Central memory CD4-positive, alpha-beta T cell (primary cell): ENCODE measurements at regions not wholly inside any gene's neighbourhood (a gene's known extent, or its start where the extent isn't known, plus 50 kb on each side); places are given as distances from the start of the nearest gene placed in this dataset.
"Not testable (repeated sequence)": the region's sequence is repeated elsewhere in the genome, so short reads cannot be mapped to it uniquely, and the experiment has no call there.

ENCODE experiments used
- DNase-seq: peaks from one replicate; pipeline ENCODE4 v3.0.0; 2022

DNA sequence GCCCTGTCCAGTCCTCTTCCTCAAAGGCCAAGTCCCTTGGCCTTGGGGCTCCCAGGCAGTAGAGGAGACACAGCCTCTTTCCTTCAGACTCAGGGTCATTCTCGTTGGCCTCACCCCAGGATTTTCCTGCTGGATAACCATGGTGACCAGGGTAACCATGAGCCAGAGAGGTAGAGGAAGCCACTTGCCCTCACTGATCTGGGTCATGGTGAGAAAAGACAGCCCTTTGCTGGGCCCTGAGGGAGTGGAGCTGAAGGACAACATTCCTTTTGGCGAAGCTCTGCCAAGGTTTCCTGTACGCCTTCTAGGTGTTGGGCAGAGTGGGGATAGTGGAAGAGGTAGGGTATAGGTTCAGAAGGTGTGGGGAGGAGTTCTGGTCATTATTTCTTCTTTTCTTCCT is 53.1 kb upstream of the WNT4 start:
- no peak for DNase-seq

DNA sequence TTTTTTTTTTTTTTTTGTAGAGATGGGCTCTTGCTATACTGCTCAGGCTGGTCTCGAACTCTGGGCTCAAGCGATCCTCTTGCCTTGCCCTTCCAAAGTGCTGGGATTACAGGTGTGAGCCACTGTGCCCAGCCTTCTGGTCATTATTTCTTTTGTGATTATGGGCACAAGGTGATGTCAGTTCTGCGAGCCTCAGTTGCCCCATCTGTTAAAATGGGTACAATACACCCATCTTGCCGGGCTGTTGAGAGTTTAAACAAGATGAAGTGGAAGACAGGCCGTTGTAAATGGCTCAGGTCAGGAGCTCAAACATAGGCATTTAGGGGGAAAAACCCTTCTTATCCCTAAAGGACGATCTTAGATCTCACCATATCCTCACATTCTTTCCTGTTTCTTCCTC is 53.7 kb upstream of the WNT4 start:
- no peak for DNase-seq

DNA sequence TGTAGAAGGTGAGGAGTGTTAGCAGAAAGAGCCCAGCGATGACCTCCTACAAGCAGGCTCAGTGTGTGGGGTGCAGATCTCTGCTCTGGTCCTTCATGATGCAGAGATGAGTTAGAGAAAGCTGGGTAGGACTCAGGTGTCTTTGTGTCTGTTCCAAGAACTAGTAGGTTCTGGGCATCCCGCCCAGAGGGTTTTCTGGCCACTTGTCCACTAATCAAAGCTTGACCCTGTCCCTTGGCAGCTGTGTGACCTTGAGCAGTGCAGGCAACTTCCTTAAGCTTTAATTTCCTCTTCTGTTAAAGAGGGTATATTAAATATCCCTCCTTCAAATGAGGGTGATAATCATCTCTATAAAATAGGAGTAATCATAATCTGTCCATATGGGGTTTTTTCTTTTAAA is 54.7 kb upstream of the WNT4 start:
- DNase-seq, result no peak

DNA sequence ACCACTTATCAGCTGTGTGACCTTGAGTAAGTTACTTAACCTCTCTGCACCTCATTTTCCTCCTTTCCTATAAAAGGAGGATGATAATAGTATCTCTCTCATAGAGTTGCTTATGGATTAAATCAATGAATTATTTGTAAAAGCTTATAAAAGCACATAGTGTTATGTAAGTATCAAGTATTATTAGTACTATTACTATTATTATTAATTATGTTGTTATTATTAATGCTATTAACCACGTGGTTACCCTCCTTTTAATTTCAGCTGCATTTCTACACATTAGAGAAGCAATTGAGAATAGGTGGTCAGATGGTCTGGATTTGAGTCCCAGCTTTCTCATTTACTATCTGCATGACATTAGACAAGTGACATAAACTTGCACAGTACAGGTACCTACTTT is 58.1 kb upstream of the WNT4 start:
- DNase-seq, result no peak

DNA sequence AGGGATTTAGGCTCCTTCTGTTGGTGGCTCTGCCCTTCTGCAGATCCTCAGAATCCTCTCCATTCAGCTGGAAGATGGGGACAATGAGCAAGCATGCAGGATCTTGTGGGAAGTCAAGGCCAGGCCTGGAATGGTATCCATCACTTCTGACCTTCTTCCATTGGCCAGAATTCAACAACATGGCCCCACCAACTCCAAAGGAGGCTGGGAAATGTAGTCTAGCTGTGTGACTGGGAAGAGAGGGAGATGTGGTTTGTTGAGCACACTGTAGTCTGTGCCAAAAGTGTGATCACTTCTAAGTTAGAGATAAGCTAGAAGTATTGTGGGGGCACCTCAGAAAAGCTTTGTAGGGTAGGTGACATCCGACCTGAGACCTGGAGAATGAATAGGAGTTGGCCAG is 60.4 kb upstream of the WNT4 start:
- DNase-seq, result no peak

- no peak for DNase-seq
These were observed 61.4 kb upstream of the WNT4 start for GRCh38 chr1:22204057-22204840.

GRCh38 chr1:22204989-22205913 is 62.4 kb upstream of the WNT4 start:
- DNase-seq, result no peak

DNA sequence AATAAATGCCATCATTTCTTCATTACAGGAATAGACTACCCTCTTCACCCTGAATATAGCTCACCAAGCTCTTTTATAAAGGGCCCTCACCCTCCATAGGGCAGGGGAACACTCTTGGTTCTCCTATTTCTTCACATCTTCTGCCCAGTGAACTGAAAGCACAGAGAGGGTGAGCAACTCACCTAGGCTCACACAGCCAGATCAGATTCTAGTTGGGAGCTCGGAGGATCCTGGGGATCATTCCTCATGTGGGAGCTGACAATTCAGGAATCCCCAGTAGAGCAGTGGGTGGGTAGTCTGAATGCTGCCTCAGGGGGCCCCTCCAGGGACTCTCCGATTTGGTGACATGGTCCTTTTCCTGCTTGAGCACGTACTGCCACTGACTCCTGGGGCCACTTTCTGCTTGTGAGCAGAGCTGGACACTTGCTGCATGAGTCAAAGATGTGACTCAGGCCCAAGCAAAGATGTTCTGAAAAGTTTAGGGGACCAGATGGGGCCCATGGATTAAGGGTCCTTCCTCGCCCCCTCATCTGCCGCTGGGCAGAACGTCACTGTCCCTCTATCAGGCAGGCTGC is 63.7 kb upstream of the WNT4 start:
- DNase-seq, result no peak

GRCh38 chr1:22207511-22208267 is 64.8 kb upstream of the WNT4 start:
- no peak for DNase-seq

GRCh38 chr1:22208268-22208972 is 65.5 kb upstream of the WNT4 start:
- no peak for DNase-seq

DNA sequence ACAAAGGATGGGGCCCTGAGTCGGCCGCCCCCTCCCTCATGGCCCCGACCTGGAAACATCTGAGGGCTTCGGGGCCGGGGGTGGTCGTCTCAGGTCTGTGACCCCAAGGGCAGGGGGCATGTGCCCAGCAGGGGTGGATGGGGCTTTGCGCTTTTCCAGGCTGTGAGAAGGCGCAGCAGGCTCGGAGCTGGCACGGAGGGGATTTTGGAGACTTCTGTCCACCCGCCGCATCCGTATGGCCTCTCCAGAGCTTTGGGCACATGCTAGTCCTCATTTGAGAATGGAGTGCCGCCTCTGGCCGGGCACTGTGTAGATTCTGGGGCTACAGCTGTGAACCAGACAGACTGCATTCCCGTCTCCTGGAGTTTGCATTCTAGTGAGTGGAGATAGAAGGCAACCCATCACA is 66.1 kb upstream of the WNT4 start:
- DNase-seq, result no peak

DNA sequence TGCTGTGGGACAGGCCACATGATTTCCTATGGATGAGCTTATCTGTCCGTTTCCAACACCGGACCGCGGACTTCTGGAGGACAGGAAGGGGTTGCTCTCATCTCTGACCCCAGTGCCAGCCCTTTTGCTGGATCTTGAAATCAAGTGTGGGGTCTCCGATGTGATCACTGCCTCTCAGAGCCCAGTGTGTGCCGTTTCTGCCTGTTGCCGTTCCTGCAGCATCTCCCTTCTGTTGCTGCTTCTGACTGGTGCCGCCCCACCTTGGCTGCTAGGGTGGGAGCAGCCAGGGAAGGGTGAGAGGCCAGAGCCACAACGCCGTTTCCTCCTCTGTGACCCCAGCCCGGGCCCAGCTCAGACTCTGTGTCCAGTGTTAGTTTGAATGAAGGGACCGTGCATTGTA is 67.3 kb upstream of the WNT4 start:
- no peak for DNase-seq

GRCh38 chr1:22210636-22211035 is 67.7 kb upstream of the WNT4 start:
- no peak for DNase-seq

- DNase-seq, result not testable (repeated sequence)
These were observed 68.6 kb upstream of the WNT4 start for GRCh38 chr1:22211459-22211858.

- no peak for DNase-seq
These were observed 69.7 kb upstream of the WNT4 start for GRCh38 chr1:22212400-22213233.

- DNase-seq, result no peak
These were observed 73.5 kb upstream of the WNT4 start for GRCh38 chr1:22216210-22216883.

GRCh38 chr1:22216966-22217365 is 74.1 kb upstream of the WNT4 start:
- no peak for DNase-seq

GRCh38 chr1:22217811-22218460 is 75.0 kb upstream of the WNT4 start:
- no peak for DNase-seq

DNA sequence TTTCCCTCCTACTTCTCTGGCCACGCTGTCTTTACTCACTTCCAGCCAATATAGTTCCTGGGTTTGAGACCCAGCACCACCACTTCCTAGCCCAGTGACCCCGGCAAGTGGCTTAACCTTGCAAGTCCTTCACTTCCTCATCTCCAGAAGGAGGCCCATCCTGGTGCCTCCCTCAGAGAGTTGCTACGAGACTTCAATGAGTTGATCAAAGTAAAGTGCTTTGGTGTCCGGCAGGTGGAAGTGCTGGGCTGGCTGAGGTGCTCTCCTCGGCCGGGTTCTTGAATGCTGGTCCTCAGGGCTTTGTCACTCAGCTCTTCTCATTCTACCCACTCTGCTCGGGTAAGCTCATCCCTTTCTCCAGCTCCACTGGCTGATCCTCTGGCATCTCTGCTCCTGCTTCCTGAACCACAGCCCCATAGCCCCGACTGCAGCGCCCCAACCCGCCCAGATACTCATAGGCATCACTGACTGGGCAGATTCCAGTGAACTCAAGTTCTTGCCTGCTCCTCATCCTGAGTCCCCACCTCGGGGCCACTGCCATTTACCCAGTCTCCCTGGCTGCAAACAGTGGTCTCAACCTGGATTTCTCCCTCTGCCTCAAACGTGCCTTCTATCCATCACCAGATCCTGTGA is 75.8 kb upstream of the WNT4 start:
- DNase-seq, result no peak
